Lower leg skin (tissue), 4 donors: ENCODE measurements at regions not wholly inside any gene's neighbourhood (a gene's known extent, or its start where the extent isn't known, plus 50 kb on each side); places are given as distances from the start of the nearest gene placed in this dataset.

Experiments
- DNase-seq, 2 donors: peaks; one replicate each; pipeline ENCODE4 v3.0.0-alpha.2; 2019; ENCODE audit warnings: low spot score in 2 of 2
- H3K4me3 ChIP-seq: fragments of 200-600 bp; sonication (generic); 2 replicates; pipeline ENCODE4 v1.5.1; 2017; ENCODE audit warnings: mild to moderate bottlenecking, low read depth; ENCODE audit not compliant: poor library complexity, severe bottlenecking
- CTCF ChIP-seq, 3 donors: fragments of 450-650 bp; IDR thresholded peaks; one replicate each; pipeline ENCODE4 v1.5.1; 2016; ENCODE audit warnings: antibody characterized with exemption in 3 of 3, mild to moderate bottlenecking in 3 of 3, moderate library complexity in 2 of 3
- POLR2A ChIP-seq, 2 donors: fragments of 450-650 bp; IDR thresholded peaks; one replicate each; pipeline ENCODE4 v1.6.1; 2016 to 2017; ENCODE audit warnings: antibody characterized with exemption in 2 of 2, mild to moderate bottlenecking in 1 of 2, moderate library complexity in 1 of 2
- WGBS, 2 donors: methylation state at CpG; one replicate each; pipeline ENCODE4 v1.1.5; 2018; 5-methylcytosine and 5-hydroxymethylcytosine counted together
- intact Hi-C: fragments of 100-400 bp; cut with DNase I; formaldehyde crosslinking; loops from one replicate; pipeline ENCODE4 v1.15.0; 2023; ENCODE audit warnings: low total_unique reads

DNA sequence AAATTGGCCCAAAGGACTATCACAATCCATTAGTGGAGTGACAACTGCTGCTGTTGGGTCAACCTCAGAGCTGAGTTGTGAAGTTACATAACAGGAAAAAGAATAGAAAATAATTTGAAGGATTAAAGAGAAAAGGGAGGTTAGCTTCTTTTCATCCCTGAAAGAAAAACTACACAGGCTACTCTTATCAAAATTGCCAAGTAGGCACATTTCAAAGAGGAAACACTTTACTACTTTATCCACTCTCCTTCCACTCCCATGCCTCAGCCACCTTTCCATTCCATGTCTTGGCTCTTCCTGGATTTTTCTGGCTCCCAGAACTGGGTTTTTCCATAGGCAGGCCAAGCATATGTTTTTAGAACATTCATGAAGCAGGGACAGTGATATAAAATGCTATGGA lies 384.0 kb upstream of the RORA start:
- H3K4me3 ChIP-seq = no peak overlapping the region
- no peak for TF ChIP-seq CTCF (IDR thresholded peaks at IDR 0.05)
- no peak for TF ChIP-seq POLR2A (IDR thresholded peaks at IDR 0.05)
- DNase-seq = no peak
- intact Hi-C loops = no loop called here

GRCh38 chr15:61612111-61612510 lies 383.0 kb upstream of the RORA start:
- DNase-seq = no peak
- intact Hi-C loops = no loop called here
- TF ChIP-seq POLR2A (IDR thresholded peaks at IDR 0.05) = no peak
- no peak for TF ChIP-seq CTCF (IDR thresholded peaks at IDR 0.05)
- no peak overlapping the region for H3K4me3 ChIP-seq

DNA sequence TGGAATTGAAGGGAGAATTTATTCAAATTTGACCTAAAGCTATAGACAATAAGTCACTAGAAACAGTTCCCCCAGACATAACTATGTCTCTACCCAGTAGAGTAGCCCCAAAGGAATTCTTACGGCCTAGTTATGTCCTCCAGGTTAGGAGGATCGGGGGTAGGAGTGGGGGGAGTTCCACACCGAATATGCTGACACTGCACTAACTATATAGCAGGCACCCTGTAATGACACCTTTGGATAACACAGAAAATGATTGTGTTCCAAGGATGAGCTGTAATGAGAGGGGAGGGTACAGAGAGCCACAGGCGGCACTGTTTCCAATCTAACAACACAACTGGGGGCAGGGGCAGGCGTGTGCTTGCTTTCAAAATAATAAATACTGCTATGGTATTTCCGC lies 376.2 kb upstream of the RORA start:
- TF ChIP-seq POLR2A (IDR thresholded peaks at IDR 0.05) (no peak), CTCF (IDR thresholded peaks at IDR 0.05) (no peak)
- no peak for DNase-seq
- WGBS, 2 donors = 67 to 79% methylated on average over 6 of the region's 6 CpGs
- no peak overlapping the region for H3K4me3 ChIP-seq
- intact Hi-C loops = no loop called here

- intact Hi-C loops = no loop called here
- WGBS, 2 donors = 62 to 67% methylated on average over 11 of the region's 11 CpGs
- no peak for DNase-seq
- no peak overlapping the region for H3K4me3 ChIP-seq
- TF ChIP-seq POLR2A (IDR thresholded peaks at IDR 0.05) (no peak), CTCF (IDR thresholded peaks at IDR 0.05) (no peak)
Observed at GRCh38 chr15:61598655-61599054, 369.6 kb upstream of the RORA start.

- intact Hi-C loops = no loop called here
- WGBS, 2 donors = 66 to 71% methylated on average over 5 of the region's 5 CpGs
- TF ChIP-seq POLR2A (IDR thresholded peaks at IDR 0.05) (no peak), CTCF (IDR thresholded peaks at IDR 0.05) (no peak)
- H3K4me3 ChIP-seq = no peak overlapping the region
- no peak for DNase-seq
Observed at GRCh38 chr15:61584410-61584809, 355.3 kb upstream of the RORA start.

GRCh38 chr15:61582092-61582491 lies 353.0 kb upstream of the RORA start:
- 16 to 40% methylated on average over 1 of the region's 1 CpG for WGBS, 2 donors
- H3K4me3 ChIP-seq = no peak overlapping the region
- no peak for TF ChIP-seq CTCF (IDR thresholded peaks at IDR 0.05)
- no peak for TF ChIP-seq POLR2A (IDR thresholded peaks at IDR 0.05)
- intact Hi-C loops = no loop called here
- no peak for DNase-seq
